ENCODE measurements at regions not wholly inside any gene's neighbourhood (a gene's known extent, or its start where the extent isn't known, plus 50 kb on each side); places are given as distances from the start of the nearest gene placed in this dataset.

DNA sequence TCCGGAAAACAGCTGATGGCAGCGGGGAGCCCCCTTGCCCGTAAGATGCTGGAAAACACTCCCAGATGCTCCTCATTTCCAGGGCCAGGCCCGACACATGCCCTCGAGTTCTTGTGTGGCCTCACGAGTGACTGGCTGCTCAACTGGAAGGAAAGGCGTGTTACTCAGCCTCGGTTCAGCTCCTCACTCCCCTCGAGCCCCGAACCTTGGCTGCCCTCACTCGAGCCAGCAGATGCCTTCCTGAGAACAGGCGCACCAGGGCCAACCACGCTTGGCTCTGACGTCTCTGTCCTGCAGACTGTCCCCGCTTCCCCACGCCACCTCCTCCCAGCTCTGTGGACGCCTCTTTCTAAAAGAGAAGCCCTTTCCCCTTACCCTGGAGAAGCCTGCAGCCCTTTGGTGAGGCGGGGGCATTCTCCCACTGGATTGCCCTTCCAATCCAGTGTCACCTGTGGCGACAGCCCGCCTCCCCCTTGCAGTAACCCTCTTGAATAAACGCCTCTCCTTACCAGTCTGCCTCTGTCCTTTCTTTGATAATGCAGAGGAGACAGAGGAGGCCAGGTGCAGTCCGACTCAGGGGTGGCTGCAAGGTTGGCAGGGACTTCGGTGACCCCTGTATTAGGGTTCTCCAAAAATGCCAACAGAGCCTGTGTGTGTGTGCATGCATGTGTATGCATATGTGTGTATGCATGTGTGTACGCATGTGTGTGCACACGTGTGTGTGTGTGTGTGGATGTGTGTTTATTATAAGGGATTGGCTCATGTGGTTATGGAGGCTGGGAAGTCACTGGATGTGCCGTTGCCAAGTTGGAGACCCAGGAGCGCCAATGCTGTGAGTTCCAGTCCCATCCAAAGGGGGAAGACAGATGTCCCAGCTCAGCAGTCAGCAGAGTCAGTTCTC is 166.3 kb downstream of the KIF26A start:
- intact Hi-C loops (cut with DNase I; ENCODE audit: low total_unique reads): no loop called here
- no peak for TF ChIP-seq POLR2A (IDR thresholded peaks at IDR 0.05)
- no peak for TF ChIP-seq CTCF (IDR thresholded peaks at IDR 0.05 in 4 of 5, conservative IDR thresholded peaks at IDR 0.05 in 1 of 5)
- H3K27me3 ChIP-seq: peaks cover 0 to 9% (median 4%) of the 10 kb centered on the region in 3 donors

GRCh38 chr14:104305511-104306449 is 167.4 kb downstream of the KIF26A start:
- in situ Hi-C loops (cut with MboI; ENCODE audit: low sequenced_read_pairs in 4 of 4): no loop called here
- H3K4me1 ChIP-seq: no peaks in the 10 kb centered on the region
- H3K27ac ChIP-seq: no peak overlapping the region
- H3K9me3 ChIP-seq: no peaks in the 10 kb centered on the region
- intact Hi-C loops (cut with DNase I; ENCODE audit: low total_unique reads): no loop called here
- peaks cover 0 to 9% (median 4%) of the 10 kb centered on the region in 3 donors for H3K27me3 ChIP-seq
- DNase-seq: no peak
- TF ChIP-seq CTCF (IDR thresholded peaks at IDR 0.05 in 4 of 5, conservative IDR thresholded peaks at IDR 0.05 in 1 of 5) (no peak), POLR2A (IDR thresholded peaks at IDR 0.05) (no peak)
- ATAC-seq: no peak
- no peak overlapping the region for H3K4me3 ChIP-seq
- no peaks in the 10 kb centered on the region for H3K36me3 ChIP-seq

More for the DNA sequence above, 166.3 kb downstream of the KIF26A start:
- DNase-seq (no peak), ATAC-seq (no peak)
- Histone ChIP-seq H3K4me1 (no peaks in the 10 kb centered on the region), H3K4me3 (no peak overlapping the region), H3K27ac (no peak overlapping the region), H3K9me3 (no peaks in the 10 kb centered on the region), H3K36me3 (no peaks in the 10 kb centered on the region)
- in situ Hi-C loops (cut with MboI; ENCODE audit: low sequenced_read_pairs in 4 of 4): no loop called here

- no peak overlapping the region for H3K27ac ChIP-seq
- H3K4me1 ChIP-seq: no peaks in the 10 kb centered on the region
- in situ Hi-C loops (cut with MboI; ENCODE audit: low sequenced_read_pairs in 4 of 4) (no loop called here), intact Hi-C loops (cut with DNase I; ENCODE audit: low total_unique reads) (no loop called here)
- no peaks in the 10 kb centered on the region for H3K36me3 ChIP-seq
- no peak for DNase-seq
- ATAC-seq: no peak
- no peak for TF ChIP-seq POLR2A (IDR thresholded peaks at IDR 0.05)
- no peak for TF ChIP-seq CTCF (IDR thresholded peaks at IDR 0.05 in 4 of 5, conservative IDR thresholded peaks at IDR 0.05 in 1 of 5)
- no peaks in the 10 kb centered on the region for H3K9me3 ChIP-seq
- H3K4me3 ChIP-seq: no peak overlapping the region
- peaks cover 0 to 9% (median 4%) of the 10 kb centered on the region in 3 donors for H3K27me3 ChIP-seq
Measured at GRCh38 chr14:104306450-104307040, 168.2 kb downstream of the KIF26A start.

DNA sequence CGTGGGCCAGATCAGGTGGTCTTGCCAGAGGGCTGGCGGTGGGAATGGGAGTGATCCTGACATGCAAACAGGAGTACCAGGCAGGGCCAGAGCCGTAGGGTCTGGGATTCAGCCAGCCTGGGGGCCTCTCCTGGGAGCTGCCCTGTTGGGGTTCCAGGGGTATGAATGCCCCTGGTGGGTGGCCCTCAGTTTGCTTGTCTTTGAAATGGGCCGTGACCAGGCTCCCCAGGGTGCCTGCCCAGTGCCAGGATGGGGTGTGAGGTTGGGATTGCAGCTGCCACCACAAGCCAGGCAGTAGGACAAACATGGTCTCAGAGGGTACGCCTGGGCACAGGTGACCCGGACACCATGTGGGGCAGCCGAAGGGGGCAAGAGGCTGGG is 168.8 kb downstream of the KIF26A start:
- Histone ChIP-seq H3K27ac (no peak overlapping the region), H3K4me1 (no peaks in the 10 kb centered on the region), H3K4me3 (no peak overlapping the region), H3K36me3 (no peaks in the 10 kb centered on the region), H3K9me3 (no peaks in the 10 kb centered on the region), H3K27me3 (peaks cover 0 to 9% (median 4%) of the 10 kb centered on the region in 3 donors)
- no peak for ATAC-seq
- in situ Hi-C loops (cut with MboI; ENCODE audit: low sequenced_read_pairs in 4 of 4): no loop called here
- no peak for TF ChIP-seq POLR2A (IDR thresholded peaks at IDR 0.05)
- no peak for TF ChIP-seq CTCF (IDR thresholded peaks at IDR 0.05 in 4 of 5, conservative IDR thresholded peaks at IDR 0.05 in 1 of 5)
- intact Hi-C loops (cut with DNase I; ENCODE audit: low total_unique reads): no loop called here
- DNase-seq: no peak
